GM23338 (cell line): ENCODE measurements at regions not wholly inside any gene's neighbourhood (a gene's known extent, or its start where the extent isn't known, plus 50 kb on each side); places are given as distances from the start of the nearest gene placed in this dataset.

Experiments
- ATAC-seq: fragments of 200-7000 bp; cut with Tn5 transposase; 3 replicates; pipeline ENCODE4 v1.9.1; 2020
- DNase-seq: peaks from one replicate; pipeline ENCODE4 v3.0.0-alpha.2; 2015; ENCODE audit warnings: low spot score
- H2AFZ ChIP-seq: fragments of 200-600 bp; sonication (generic); 2 replicates; pipeline ENCODE4 v1.8.0; 2016; ENCODE audit warnings: antibody characterized with exemption, mild to moderate bottlenecking, moderate library complexity
- H3F3A ChIP-seq: fragments of 200-600 bp; sonication (generic); replicated peaks from 2 replicates; pipeline ENCODE4 v1.8.0; 2017; ENCODE audit warnings: antibody characterized with exemption, mixed run types, low read depth
- H3K27ac ChIP-seq: fragments of 200-600 bp; sonication (generic); 2 replicates; pipeline ENCODE4 v1.6.1; 2016; ENCODE audit warnings: low read depth
- H3K27me3 ChIP-seq: fragments of 200-600 bp; sonication (generic); 2 replicates; pipeline ENCODE4 v1.8.0; 2016; ENCODE audit warnings: mild to moderate bottlenecking, mixed run types, moderate library complexity; ENCODE audit not compliant: insufficient read depth
- H3K36me3 ChIP-seq: fragments of 200-600 bp; sonication (generic); 2 replicates; pipeline ENCODE4 v1.8.0; 2016; ENCODE audit warnings: mild to moderate bottlenecking; ENCODE audit not compliant: insufficient read depth
- H3K4me1 ChIP-seq: fragments of 200-600 bp; sonication (generic); 2 replicates; pipeline ENCODE4 v1.8.0; 2016; ENCODE audit warnings: mild to moderate bottlenecking, moderate library complexity; ENCODE audit not compliant: insufficient read depth
- H3K4me2 ChIP-seq: fragments of 200-600 bp; sonication (generic); 2 replicates; pipeline ENCODE4 v1.7.1; 2017; ENCODE audit warnings: mixed run types
- H3K4me3 ChIP-seq: fragments of 200-600 bp; sonication (generic); 2 replicates; pipeline ENCODE4 v1.6.1; 2016; ENCODE audit warnings: mixed run types
- H3K79me2 ChIP-seq: fragments of 200-600 bp; sonication (generic); replicated peaks from 2 replicates; pipeline ENCODE4 v1.8.0; 2017; ENCODE audit warnings: mild to moderate bottlenecking; ENCODE audit not compliant: insufficient read depth
- H3K9me2 ChIP-seq: fragments of 200-600 bp; sonication (generic); 2 replicates; pipeline ENCODE4 v1.8.0; 2017; ENCODE audit not compliant: insufficient read depth
- H4K20me1 ChIP-seq: fragments of 200-600 bp; sonication (generic); replicated peaks from 2 replicates; pipeline ENCODE4 v1.8.0; 2017; ENCODE audit warnings: mild to moderate bottlenecking; ENCODE audit not compliant: insufficient read depth
- H3K27ac Mint-ChIP-seq: 2 replicates; pipeline ENCODE4 v1.8.0; 2020; ENCODE audit warnings: inconsistent platforms, mild to moderate bottlenecking, moderate library complexity, mixed read lengths
- H3K27me3 Mint-ChIP-seq: 3 replicates; pipeline ENCODE4 v1.8.0; 2022; ENCODE audit warnings: low read depth, mild to moderate bottlenecking, moderate library complexity, mixed read lengths, inconsistent platforms; ENCODE audit not compliant: insufficient read depth, poor library complexity
- H3K36me3 Mint-ChIP-seq: 3 replicates; pipeline ENCODE4 v1.8.0; 2021; ENCODE audit warnings: low read depth, mild to moderate bottlenecking, inconsistent platforms, moderate library complexity, mixed read lengths
- H3K4me1 Mint-ChIP-seq: 3 replicates; pipeline ENCODE4 v1.8.0; 2020; ENCODE audit warnings: mild to moderate bottlenecking, inconsistent platforms, mixed read lengths
- H3K4me3 Mint-ChIP-seq: 3 replicates; pipeline ENCODE4 v1.8.0; 2021; ENCODE audit warnings: moderate library complexity, mild to moderate bottlenecking, inconsistent platforms, mixed read lengths
- H3K9me3 Mint-ChIP-seq: 3 replicates; pipeline ENCODE4 v1.8.0; 2020; ENCODE audit warnings: moderate library complexity, mild to moderate bottlenecking, inconsistent platforms, mixed read lengths
- CREB1 ChIP-seq: fragments of 250-450 bp; sonication (Bioruptor Pico); IDR thresholded peaks from 2 replicates; pipeline ENCODE4 v1.5.0; 2020; ENCODE audit warnings: low read depth, mild to moderate bottlenecking, moderate library complexity
- CTCF ChIP-seq, 2 experiments: fragments of 200-600 bp in 1 of 2; sonication (generic) in 1 of 2; conservative IDR thresholded peaks; 2 replicates each; pipeline versions ENCODE4 v1.5.1 to v1.6.1; 2016 to 2017; ENCODE audit warnings: antibody characterized with exemption in 2 of 2, low read depth in 2 of 2, mild to moderate bottlenecking in 2 of 2, moderate library complexity in 1 of 2
- ETS1 ChIP-seq: IDR thresholded peaks from 2 replicates; pipeline ENCODE4 v1.6.1; 2016; ENCODE audit warnings: antibody characterized with exemption
- EZH2 ChIP-seq: fragments of 200-600 bp; sonication (generic); IDR thresholded peaks from one replicate; pipeline ENCODE4 v1.8.0; 2017; ENCODE audit warnings: antibody characterized with exemption, mild to moderate bottlenecking, low read depth; ENCODE audit not compliant: unreplicated experiment
- EZH2phosphoT487 ChIP-seq: fragments of 200-600 bp; sonication (generic); IDR thresholded peaks from one replicate; pipeline ENCODE4 v1.8.1; 2018; ENCODE audit warnings: antibody characterized with exemption; ENCODE audit not compliant: unreplicated experiment
- POLR2AphosphoS5 ChIP-seq: IDR thresholded peaks from 2 replicates; pipeline ENCODE4 v1.6.1; 2016; ENCODE audit warnings: antibody characterized with exemption, low read depth
- ZNF331 ChIP-seq: fragments of 250-450 bp; sonication (Bioruptor Pico); IDR thresholded peaks from 2 replicates; pipeline ENCODE4 v1.5.0; 2020; ENCODE audit warnings: low read depth, mild to moderate bottlenecking, moderate library complexity

GRCh38 chr9:28363151-28363562 lies 789.9 kb upstream of the C9orf72 start:
- Histone ChIP-seq H3K9me2 (no peaks in the 10 kb centered on the region), H2AFZ (no peak overlapping the region), H3K79me2 (no peaks in the 10 kb centered on the region), H3K27ac (no peak overlapping the region), H3K27me3 (no peaks in the 10 kb centered on the region), H3K4me3 (no peak overlapping the region), H3F3A (no peaks in the 10 kb centered on the region), H3K4me1 (no peaks in the 10 kb centered on the region), H3K36me3 (no peaks in the 10 kb centered on the region), H4K20me1 (no peaks in the 10 kb centered on the region), H3K4me2 (no peak overlapping the region)
- ATAC-seq (no peak), DNase-seq (no peak)
- H3K9me3 Mint-ChIP-seq = no peaks in the 10 kb centered on the region
- no peaks in the 10 kb centered on the region for H3K36me3 Mint-ChIP-seq
- no peak for TF ChIP-seq CREB1 (CRISPR knock-in tag)
- TF ChIP-seq ZNF331 (CRISPR knock-in tag) = no peak
- peaks cover 3% of the 10 kb centered on the region for H3K27me3 Mint-ChIP-seq
- H3K4me1 Mint-ChIP-seq = peaks cover 10% of the 10 kb centered on the region; the same call in 2 of the 3 replicates
- H3K27ac Mint-ChIP-seq = no peak overlapping the region
- no peak overlapping the region for H3K4me3 Mint-ChIP-seq

DNA sequence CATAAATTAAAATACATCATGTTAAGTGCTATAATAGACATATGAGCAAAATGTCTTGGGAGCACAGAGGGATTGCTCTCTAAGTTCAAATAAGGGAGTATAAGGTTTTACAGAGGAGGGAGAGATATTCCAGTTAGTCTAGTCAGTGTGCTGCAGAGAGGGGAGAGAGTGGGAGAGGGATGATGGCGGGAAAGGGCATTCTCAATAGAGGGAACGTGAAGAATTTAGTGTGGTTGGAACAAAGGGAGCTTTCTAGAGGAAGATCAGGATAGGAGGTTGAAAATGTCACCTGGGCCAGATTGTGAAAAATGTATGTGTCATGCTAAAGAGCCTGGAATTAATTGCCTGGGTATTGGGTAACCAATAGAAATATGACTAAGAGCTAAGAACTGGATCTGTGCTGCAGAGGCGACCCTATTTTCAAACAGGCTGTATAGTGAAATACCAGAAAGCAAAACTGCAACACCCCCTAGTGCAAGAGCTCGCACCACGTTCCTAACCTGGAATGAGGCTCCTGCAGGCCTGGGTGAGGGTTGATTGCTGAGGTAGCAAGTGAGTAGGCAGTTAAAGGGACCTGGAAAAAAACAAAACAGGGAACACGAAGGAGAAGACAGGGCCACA lies 791.8 kb upstream of the C9orf72 start:
- Mint-ChIP-seq H3K4me1 (peaks cover 10% of the 10 kb centered on the region; the same call in 2 of the 3 replicates), H3K27ac (peak overlapping the region; percentile 95), H3K4me3 (no peak overlapping the region), H3K36me3 (no peaks in the 10 kb centered on the region), H3K27me3 (peaks cover 3% of the 10 kb centered on the region), H3K9me3 (no peaks in the 10 kb centered on the region)
- H3K79me2 ChIP-seq = no peaks in the 10 kb centered on the region
- H3K36me3 ChIP-seq = no peaks in the 10 kb centered on the region
- no peaks in the 10 kb centered on the region for H4K20me1 ChIP-seq
- H2AFZ ChIP-seq = peak overlapping the region; percentile 76; the same call in 1 of the 2 replicates
- H3K9me2 ChIP-seq = no peaks in the 10 kb centered on the region
- no peak overlapping the region for H3K27ac ChIP-seq
- no peaks in the 10 kb centered on the region for H3K27me3 ChIP-seq
- no peaks in the 10 kb centered on the region for H3K4me1 ChIP-seq
- no peak for TF ChIP-seq ETS1
- TF ChIP-seq CTCF (conservative IDR thresholded peaks at IDR 0.05; ENCODE audit: low read depth in 2 of 2) = peak; percentile 51 to 70
- ATAC-seq = peak; percentile 99
- peak; percentile 72 for DNase-seq
- H3K4me2 ChIP-seq = no peak overlapping the region
- no peak overlapping the region; the same call in 1 of the 2 replicates for H3K4me3 ChIP-seq
- H3F3A ChIP-seq = no peaks in the 10 kb centered on the region

DNA sequence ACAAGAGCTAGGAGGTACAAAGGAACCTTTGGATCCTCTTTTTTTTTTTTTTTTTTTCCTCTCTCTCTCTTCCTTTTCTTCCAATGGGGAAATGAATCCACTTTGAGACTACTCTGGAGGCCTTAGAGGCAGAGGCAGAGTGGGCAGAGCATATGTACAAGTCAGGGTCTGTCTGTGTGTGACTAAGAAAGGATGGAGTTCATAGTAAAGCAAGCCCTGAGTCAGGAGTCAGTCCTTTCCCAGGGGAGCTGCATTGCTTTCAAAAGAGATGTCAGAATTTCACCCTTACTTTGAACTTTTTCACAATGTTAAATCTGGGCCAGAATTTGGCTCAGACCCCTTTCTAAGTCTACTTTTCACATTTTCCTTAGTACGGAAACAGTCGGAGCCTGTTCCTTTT lies 792.4 kb upstream of the C9orf72 start:
- DNase-seq (no peak), ATAC-seq (peak; percentile 34; the same call in 2 of the 3 replicates)
- Mint-ChIP-seq H3K27ac (peak overlapping the region; percentile 95; the same call in 1 of the 2 replicates), H3K27me3 (peaks cover 3% of the 10 kb centered on the region), H3K4me1 (peaks cover 10% of the 10 kb centered on the region; the same call in 2 of the 3 replicates), H3K36me3 (no peaks in the 10 kb centered on the region), H3K9me3 (no peaks in the 10 kb centered on the region), H3K4me3 (no peak overlapping the region)
- no peaks in the 10 kb centered on the region for H3K79me2 ChIP-seq
- H3K27me3 ChIP-seq = no peaks in the 10 kb centered on the region
- no peaks in the 10 kb centered on the region for H3F3A ChIP-seq
- H3K27ac ChIP-seq = no peak overlapping the region
- no peaks in the 10 kb centered on the region for H3K9me2 ChIP-seq
- H3K4me1 ChIP-seq = no peaks in the 10 kb centered on the region
- no peaks in the 10 kb centered on the region for H3K36me3 ChIP-seq
- H3K4me2 ChIP-seq = no peak overlapping the region
- H3K4me3 ChIP-seq = no peak overlapping the region
- TF ChIP-seq POLR2AphosphoS5 (no peak), ZNF331 (CRISPR knock-in tag) (no peak), EZH2phosphoT487 (no peak), EZH2 (no peak)
- H4K20me1 ChIP-seq = no peaks in the 10 kb centered on the region
- H2AFZ ChIP-seq = peak overlapping the region; percentile 76; the same call in 1 of the 2 replicates
